NCI-H748 (cell line): ENCODE measurements at regions not wholly inside any gene's neighbourhood (a gene's known extent, or its start where the extent isn't known, plus 50 kb on each side); places are given as distances from the start of the nearest gene placed in this dataset.

ENCODE experiments used
- DNase-seq: peaks from one replicate; lab custom pipeline; 2025; ENCODE audit not compliant: unreplicated experiment; lab: John Stamatoyannopoulos, UW

GRCh38 chr19:30672926-30673325, 300.7 kb downstream of the ZNF536 start:
- DNase-seq = no peak

GRCh38 chr19:30671622-30672051, 299.5 kb downstream of the ZNF536 start:
- no peak for DNase-seq

DNA sequence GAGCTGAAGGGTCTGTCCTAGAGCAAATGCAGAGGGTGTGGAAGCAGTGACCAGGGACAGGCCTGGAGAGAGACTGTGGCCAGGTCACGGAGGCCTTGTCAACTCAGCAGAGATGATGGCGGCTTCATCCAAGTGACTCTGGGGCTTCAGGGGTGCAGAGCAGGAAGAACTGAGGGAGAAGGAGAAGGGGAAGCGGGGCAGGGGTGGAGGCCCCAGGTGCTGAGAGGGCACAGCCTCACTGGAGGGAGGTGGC, 299.1 kb downstream of the ZNF536 start:
- no peak for DNase-seq

DNA sequence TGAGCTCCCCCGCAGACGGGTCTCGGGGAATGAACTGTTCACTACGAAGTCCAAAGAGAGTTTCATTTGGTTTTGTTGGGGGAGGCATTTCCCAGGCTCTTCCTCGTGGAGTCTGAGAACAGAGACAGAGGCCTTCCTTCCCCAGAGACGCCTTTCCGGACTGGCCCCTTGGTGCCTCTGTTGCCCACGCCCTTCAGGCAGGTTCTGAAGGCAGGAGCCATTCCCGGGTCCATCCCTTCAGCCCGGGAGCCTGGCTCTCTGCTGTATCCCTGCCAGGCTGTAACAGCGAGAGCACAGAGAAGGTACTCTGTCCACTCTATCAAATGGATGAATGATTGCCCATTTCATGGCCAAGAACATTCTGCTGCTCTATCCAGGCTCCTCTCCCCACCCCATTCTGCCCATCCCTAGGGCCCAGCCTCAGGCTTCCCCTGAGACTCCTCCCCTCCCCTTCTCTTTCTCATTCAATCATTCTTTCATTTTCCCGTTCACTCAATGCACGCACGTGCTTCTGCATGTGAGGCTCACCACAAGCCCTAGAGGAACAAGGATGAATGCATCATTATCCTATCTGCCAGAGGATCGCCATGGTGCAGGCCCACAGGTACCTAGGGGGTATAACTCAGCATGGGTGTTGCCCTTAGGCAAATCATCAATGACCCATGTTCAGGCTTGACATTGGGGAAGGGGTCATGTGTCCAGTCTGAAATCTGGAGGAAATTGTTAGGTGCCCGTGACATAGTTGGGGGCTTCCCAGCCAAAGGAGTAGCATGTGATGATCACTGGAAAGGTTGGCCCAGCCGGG, 298.6 kb downstream of the ZNF536 start:
- no peak for DNase-seq

DNA sequence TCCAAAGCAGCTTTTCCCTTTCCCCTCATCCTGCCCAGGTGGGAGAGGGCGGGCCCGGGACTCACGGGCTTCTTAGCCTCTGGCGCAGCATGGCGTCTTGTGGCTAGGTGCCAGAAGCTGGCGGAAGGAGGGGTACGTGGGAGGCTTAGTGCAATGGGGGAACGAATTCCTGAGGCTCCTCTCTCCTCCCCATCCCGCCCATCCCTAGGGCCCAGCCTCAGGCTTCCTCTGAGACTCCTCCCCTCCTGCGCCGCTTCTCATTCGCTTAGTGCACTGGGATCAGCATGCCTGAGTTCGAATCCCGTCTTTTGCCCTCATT, 297.8 kb downstream of the ZNF536 start:
- DNase-seq = no peak

DNA sequence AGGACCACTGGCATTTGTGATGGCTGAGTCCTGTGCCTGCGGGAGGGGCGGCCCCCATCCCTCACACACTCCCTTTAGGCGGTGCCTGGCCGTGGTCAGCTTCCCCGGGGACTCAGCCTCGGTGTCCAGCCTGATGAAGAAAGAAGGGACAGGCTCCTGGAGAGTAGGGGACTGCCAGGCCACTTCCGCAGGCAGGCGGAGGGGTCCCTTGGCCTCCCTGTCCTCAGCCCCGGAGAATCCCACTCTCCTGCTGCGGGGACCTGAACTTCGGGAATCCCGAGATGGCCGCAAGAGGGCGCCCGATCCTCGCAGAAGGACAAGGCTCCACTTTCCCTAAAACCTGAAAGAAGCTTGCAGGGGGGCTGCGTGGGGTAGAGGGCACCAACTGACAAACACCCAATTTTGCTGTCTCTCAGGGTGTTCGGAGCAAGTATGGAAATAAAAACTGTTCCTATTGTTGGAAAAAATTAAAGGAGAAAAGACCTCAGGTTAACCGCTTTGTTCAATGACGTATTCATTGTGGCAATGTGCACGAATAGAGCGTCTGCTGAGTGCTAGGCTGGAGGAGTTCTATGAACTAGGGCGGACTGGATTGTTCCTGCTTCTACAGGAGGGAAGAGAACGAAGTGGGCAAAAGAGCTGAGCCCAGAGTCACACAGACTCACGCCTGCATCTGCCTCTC, 297.3 kb downstream of the ZNF536 start:
- peak; percentile 67 for DNase-seq

DNA sequence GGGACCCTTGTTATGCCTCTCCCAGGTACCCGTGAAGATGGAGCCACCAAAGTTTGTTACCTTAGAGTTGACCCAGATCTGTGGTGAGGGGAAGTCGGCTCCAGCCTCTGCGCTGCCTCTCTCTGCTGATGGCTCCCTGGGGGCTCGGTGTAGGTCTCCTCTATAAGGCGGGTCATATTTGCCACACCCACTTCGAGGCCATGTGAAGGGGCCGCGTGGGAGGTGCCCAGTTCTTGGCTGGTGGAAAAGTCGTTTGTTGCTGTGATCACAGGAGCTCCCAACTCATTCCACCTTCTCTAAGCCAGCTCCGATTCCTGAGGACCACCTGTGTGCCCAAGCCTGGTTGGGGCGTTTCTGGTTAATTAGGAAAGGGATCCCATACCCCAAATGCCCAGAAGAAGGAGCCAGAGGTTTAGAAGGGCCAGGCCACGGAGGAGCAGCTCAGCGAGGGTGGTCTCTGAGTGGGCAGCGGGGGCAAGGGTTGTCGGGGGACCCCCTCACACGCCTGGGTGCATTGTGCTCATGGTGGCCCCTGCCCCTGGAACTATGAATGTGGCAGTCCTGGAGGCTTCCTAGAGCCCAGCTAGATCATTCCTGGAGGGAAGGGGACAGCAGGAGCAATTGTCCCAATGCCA, 296.5 kb downstream of the ZNF536 start:
- no peak for DNase-seq

DNA sequence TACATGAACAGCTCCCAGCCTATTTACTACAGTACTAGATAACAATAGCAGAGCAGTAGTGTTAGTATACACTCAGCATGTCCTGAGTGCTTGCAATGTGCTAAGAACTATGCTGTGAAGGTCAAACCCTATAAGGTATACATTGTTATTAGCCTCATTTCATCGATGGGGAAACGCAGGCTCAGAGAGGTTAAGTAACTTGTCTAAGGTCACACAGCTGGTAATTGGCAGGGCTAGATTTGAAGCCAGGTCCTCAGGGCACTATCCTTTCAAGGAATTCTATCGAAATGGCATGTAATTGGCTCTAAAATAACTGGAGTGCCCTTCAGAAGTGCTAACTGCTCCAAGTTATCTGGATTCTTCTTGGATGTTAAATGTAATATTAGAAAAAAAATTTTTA, 295.6 kb downstream of the ZNF536 start:
- DNase-seq = no peak

- DNase-seq = no peak
Observed at GRCh38 chr19:30667227-30667626, 295.0 kb downstream of the ZNF536 start.

DNA sequence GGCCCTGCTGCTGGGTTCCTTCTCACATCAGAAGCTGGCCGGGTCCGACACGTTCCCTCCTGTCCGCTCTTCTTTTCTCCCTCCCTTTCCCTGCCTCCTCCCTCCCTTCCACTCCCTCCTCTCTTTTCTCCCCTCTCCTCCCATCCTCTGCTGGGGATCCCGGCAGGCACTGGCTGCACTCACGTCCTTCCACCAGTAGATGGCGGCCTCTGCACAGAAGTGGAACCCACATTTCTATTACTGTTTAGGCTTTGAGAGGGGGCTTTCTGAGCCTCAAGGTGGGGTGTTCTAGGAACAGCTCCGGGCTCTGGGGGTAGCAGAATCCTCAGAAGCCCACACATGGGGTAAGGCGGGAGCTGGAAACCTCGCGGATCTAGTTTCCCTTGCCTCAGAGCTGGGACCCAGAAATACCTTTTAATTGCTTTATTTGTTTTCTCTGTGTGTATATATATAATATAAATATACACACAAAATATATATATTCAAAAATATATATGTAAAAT, 294.2 kb downstream of the ZNF536 start:
- DNase-seq = peak; percentile 70

GRCh38 chr19:30665449-30665848, 293.3 kb downstream of the ZNF536 start:
- no peak for DNase-seq

- no peak for DNase-seq
Observed at GRCh38 chr19:30663611-30664174, 291.5 kb downstream of the ZNF536 start.

- DNase-seq = peak; percentile 76
Observed at GRCh38 chr19:30662211-30662861, 290.2 kb downstream of the ZNF536 start.

GRCh38 chr19:30659638-30660037, 287.5 kb downstream of the ZNF536 start:
- DNase-seq = no peak

- DNase-seq = no peak
Observed at GRCh38 chr19:30656520-30657100, 284.4 kb downstream of the ZNF536 start.

- no peak for DNase-seq
Observed at GRCh38 chr19:30653646-30654386, 281.6 kb downstream of the ZNF536 start.

GRCh38 chr19:30652751-30653150, 280.6 kb downstream of the ZNF536 start:
- no peak for DNase-seq

GRCh38 chr19:30651691-30652090, 279.5 kb downstream of the ZNF536 start:
- no peak for DNase-seq

- DNase-seq = peak; percentile 27
Observed at GRCh38 chr19:30651066-30651465, 278.9 kb downstream of the ZNF536 start.

DNA sequence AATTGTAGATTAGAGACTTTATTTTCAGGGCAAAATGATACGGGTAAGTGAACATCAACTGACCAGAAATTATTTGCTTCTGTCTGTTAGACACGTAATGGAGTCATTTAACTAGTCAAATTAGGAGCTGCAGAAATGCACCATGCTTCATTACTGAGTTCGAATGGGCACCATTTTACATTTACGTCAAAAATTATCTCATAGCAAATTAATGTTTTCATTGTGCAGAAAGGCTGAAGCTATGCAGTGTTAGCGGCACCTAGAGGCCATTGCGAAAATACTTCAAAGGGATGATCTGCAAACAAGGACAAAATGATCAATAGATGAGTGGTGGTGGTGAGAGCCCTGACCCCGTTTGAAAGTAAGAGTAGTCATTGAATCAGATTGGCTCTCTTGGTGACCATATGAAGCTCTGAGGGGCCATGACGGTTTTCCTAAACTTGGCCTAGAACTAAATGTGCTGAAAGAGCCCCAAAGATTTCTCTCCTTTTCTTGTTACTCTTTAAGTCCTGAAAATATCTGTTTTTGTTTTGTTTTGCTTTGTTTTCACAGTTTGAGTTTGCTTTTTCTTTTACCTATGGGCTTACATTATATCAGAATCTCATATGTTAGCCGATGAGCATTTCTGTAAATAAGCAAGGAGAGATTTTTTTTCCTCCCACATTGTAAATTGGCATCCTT, 277.9 kb downstream of the ZNF536 start:
- DNase-seq = peak; percentile 90
